K562 (cell line): ENCODE measurements at regions not wholly inside any gene's neighbourhood (a gene's known extent, or its start where the extent isn't known, plus 50 kb on each side); places are given as distances from the start of the nearest gene placed in this dataset.

Experiments
- EP300 ChIP-seq: IDR thresholded peaks from 2 replicates; pipeline ENCODE4 v1.6.1; 2012; ENCODE audit warnings: low read length, improper control_type of control experiment
- FOSL1 ChIP-seq: fragments of 200-800 bp; sonication (Bioruptor generic); conservative IDR thresholded peaks from 2 replicates; pipeline ENCODE4 v1.6.1; 2016; ENCODE audit warnings: missing genetic modification characterization, missing compliant biosample characterization
- HSF4 ChIP-seq: fragments of 250-450 bp; sonication (Bioruptor Pico); IDR thresholded peaks from 2 replicates; pipeline ENCODE4 v2.1.2; 2022; ENCODE audit warnings: mild to moderate bottlenecking, moderate library complexity, borderline replicate concordance
- KAT7 ChIP-seq: sonication (generic); formaldehyde crosslinking; IDR thresholded peaks from 2 replicates; pipeline ENCODE4 v1.8.0; 2022; ENCODE audit warnings: missing genetic modification reagents, mild to moderate bottlenecking, borderline replicate concordance
- NUFIP1 ChIP-seq: fragments of 450-650 bp; IDR thresholded peaks from 2 replicates; pipeline ENCODE4 v1.6.1; 2018; ENCODE audit not compliant: partially characterized antibody
- PTRF ChIP-seq: fragments of 450-650 bp; IDR thresholded peaks from 2 replicates; pipeline ENCODE4 v1.6.1; 2016; ENCODE audit warnings: mild to moderate bottlenecking, missing genetic modification characterization, missing compliant biosample characterization
- REST ChIP-seq, 2 experiments: fragments of 450-650 bp; formaldehyde crosslinking in 1 of 2; IDR thresholded peaks; 2 replicates each; pipeline versions ENCODE4 v1.4.0 to v1.6.1; 2014 to 2020; ENCODE audit warnings: mild to moderate bottlenecking in 2 of 2, borderline replicate concordance in 1 of 2, low read depth in 1 of 2
- SIN3B ChIP-seq: fragments of 450-650 bp; IDR thresholded peaks from 2 replicates; pipeline ENCODE4 v1.6.1; 2017; ENCODE audit warnings: low read depth, mild to moderate bottlenecking, moderate library complexity
- SNIP1 ChIP-seq: fragments of 450-650 bp; IDR thresholded peaks from 2 replicates; pipeline ENCODE4 v1.7.1; 2017; ENCODE audit warnings: low read depth, mild to moderate bottlenecking
- ZNF431 ChIP-seq: sonication (generic); formaldehyde crosslinking; IDR thresholded peaks from 2 replicates; pipeline ENCODE4 v1.8.0; 2022; ENCODE audit warnings: mild to moderate bottlenecking, missing genetic modification reagents
- ZNF740 ChIP-seq, 3 experiments: fragments of 200-800 bp in 1 of 3; sonication (Bioruptor generic) in 1 of 3; sonication (generic) in 1 of 3; formaldehyde crosslinking in 1 of 3; IDR thresholded peaks; 2 replicates each; pipeline versions ENCODE4 v1.6.1 to v1.8.0; 2016 to 2022; ENCODE audit warnings: mild to moderate bottlenecking in 2 of 3, missing compliant biosample characterization in 2 of 3, missing genetic modification characterization in 2 of 3, missing genetic modification reagents in 1 of 3
- ZSCAN32 ChIP-seq: fragments of 450-650 bp; formaldehyde crosslinking; IDR thresholded peaks from 2 replicates; pipeline ENCODE4 v1.4.0; 2020; ENCODE audit warnings: mild to moderate bottlenecking, moderate library complexity
- TF ChIP-seq, protein P1 (sequence below): fragments of 250-450 bp; sonication (Bioruptor Pico); IDR thresholded peaks from 2 replicates; pipeline ENCODE4 v1.8.0; 2022; ENCODE audit warnings: inconsistent platforms, mild to moderate bottlenecking, moderate library complexity, borderline replicate concordance
- TF ChIP-seq, protein P2 (sequence below): fragments of 250-450 bp; sonication (Bioruptor Pico); IDR thresholded peaks from 2 replicates; pipeline ENCODE4 v1.8.0; 2021; ENCODE audit warnings: mild to moderate bottlenecking, moderate library complexity

DNA sequence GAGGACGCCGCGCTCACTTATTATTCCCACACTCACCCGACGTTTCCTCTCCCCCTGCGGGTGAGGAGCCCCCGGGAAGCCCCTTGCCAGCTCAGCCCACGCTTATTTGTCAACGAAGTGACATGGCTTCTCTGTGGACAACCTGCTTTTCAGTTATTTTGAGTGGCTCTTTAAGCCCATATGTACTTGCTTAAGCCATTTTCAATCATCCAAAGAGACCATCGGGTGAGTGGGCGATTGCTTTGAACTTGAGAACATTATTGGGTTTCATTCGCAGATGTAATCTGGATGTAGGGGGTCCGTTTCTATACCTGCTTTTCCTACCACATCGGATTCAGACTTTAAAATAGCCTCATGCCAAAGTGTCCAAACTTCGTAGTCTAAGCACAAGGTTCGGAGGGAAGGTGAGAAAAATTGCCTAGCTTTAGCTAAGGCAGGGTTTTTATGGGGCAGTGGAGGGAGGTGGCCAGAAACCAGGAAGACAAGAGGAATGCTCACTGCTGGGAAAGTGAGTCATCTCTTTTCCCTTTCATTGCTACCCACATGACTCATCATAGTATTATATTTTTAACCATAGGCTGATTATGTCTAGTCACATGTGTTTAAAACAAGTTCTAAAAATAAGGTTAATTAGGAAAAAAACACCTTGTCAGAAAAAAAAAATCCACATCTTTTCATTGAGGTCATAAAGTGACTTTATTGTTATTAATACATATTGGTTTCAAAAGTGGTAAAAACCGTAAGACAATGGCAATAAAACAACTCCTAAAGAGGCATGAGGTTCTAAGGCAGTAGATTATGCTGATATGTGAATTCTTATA lies 773.1 kb upstream of the NR2F2 start (continued):
- TF ChIP-seq REST (IDR thresholded peaks at IDR 0.05; ENCODE audit: borderline replicate concordance) (no peak), REST (CRISPR knock-in tag; IDR thresholded peaks at IDR 0.05; ENCODE audit: low read depth) (no peak), PTRF (tag) (peak; percentile 73), HSF4 (peak; percentile 66; the same call in 1 of the 2 replicates), FOSL1 (tag) (peak; percentile 99), ZNF431 (CRISPR knock-in tag) (no peak), SNIP1 (no peak), KAT7 (CRISPR knock-in tag) (no peak), NUFIP1 (no peak), SIN3B (no peak), EP300 (0 out of 2 replicates have a peak, but pooled peaks have one; percentile 39), ZNF740 (CRISPR knock-in tag; IDR thresholded peaks at IDR 0.05) (no peak), ZNF740 (tag; IDR thresholded peaks at IDR 0.05) (peak in 1 of 2 experiments; percentile 91; a peak in 2 of 4 replicates), ZSCAN32 (CRISPR knock-in tag) (peak; percentile 61; the same call in 1 of the 2 replicates)
- TF ChIP-seq, protein P1, sequence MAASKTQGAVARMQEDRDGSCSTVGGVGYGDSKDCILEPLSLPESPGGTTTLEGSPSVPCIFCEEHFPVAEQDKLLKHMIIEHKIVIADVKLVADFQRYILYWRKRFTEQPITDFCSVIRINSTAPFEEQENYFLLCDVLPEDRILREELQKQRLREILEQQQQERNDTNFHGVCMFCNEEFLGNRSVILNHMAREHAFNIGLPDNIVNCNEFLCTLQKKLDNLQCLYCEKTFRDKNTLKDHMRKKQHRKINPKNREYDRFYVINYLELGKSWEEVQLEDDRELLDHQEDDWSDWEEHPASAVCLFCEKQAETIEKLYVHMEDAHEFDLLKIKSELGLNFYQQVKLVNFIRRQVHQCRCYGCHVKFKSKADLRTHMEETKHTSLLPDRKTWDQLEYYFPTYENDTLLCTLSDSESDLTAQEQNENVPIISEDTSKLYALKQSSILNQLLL (CRISPR knock-in tag): no peak
- TF ChIP-seq, protein P2, sequence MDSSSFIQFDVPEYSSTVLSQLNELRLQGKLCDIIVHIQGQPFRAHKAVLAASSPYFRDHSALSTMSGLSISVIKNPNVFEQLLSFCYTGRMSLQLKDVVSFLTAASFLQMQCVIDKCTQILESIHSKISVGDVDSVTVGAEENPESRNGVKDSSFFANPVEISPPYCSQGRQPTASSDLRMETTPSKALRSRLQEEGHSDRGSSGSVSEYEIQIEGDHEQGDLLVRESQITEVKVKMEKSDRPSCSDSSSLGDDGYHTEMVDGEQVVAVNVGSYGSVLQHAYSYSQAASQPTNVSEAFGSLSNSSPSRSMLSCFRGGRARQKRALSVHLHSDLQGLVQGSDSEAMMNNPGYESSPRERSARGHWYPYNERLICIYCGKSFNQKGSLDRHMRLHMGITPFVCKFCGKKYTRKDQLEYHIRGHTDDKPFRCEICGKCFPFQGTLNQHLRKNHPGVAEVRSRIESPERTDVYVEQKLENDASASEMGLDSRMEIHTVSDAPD (CRISPR knock-in tag): 0 out of 2 replicates have a peak, but pooled peaks have one; percentile 50
